Keratinocyte (primary cell): ENCODE measurements at regions not wholly inside any gene's neighbourhood (a gene's known extent, or its start where the extent isn't known, plus 50 kb on each side); places are given as distances from the start of the nearest gene placed in this dataset.

Experiments
- DNase-seq: peaks from one replicate; pipeline ENCODE4 v3.0.0-alpha.2; 2011; ENCODE audit warnings: low read depth, missing footprints, low spot score
- FAIRE-seq: peaks from 2 replicates; lab custom pipeline; 2011; peaks lifted over from hg19 to GRCh38; lab: Jason Lieb, UNC
- H2AFZ ChIP-seq: 2 replicates; pipeline ENCODE4 v1.6.0; 2012; ENCODE audit warnings: low read length, control low read depth, inconsistent platforms; ENCODE audit not compliant: control insufficient read depth
- H3K27ac ChIP-seq: 2 replicates; pipeline ENCODE4 v1.5.1; 2011; ENCODE audit warnings: low read length; ENCODE audit not compliant: control insufficient read depth, insufficient read depth
- H3K27me3 ChIP-seq: 3 replicates; pipeline ENCODE4 v1.6.0; 2011; ENCODE audit warnings: low read length; ENCODE audit not compliant: control insufficient read depth, insufficient read depth; ENCODE audit errors: extremely low read depth
- H3K36me3 ChIP-seq, 2 experiments: 2 replicates in 1 of 2; 3 replicates in 1 of 2; pipeline ENCODE4 v1.5.1; 2011; ENCODE audit warnings: low read length in 2 of 2, mild to moderate bottlenecking in 1 of 2; ENCODE audit not compliant: control insufficient read depth in 2 of 2, insufficient read depth in 2 of 2; ENCODE audit errors: extremely low read depth in 1 of 2
- H3K4me1 ChIP-seq: 3 replicates; pipeline ENCODE4 v1.5.1; 2011; ENCODE audit warnings: low read length; ENCODE audit not compliant: control insufficient read depth, insufficient read depth; ENCODE audit errors: extremely low read depth
- H3K4me2 ChIP-seq: 3 replicates; pipeline ENCODE4 v1.6.0; 2011; ENCODE audit warnings: low read depth, low read length; ENCODE audit not compliant: control insufficient read depth, insufficient read depth; ENCODE audit errors: extremely low read depth
- H3K4me3 ChIP-seq, 3 experiments: fragments of 200-600 bp in 1 of 3; sonication (generic) in 1 of 3; 2 replicates in 2 of 3; 3 replicates in 1 of 3; pipeline ENCODE4 v1.5.1; 2011 to 2016; ENCODE audit warnings: low read length in 3 of 3, mild to moderate bottlenecking in 3 of 3, control low read depth in 2 of 3, inconsistent platforms in 1 of 3, low read depth in 1 of 3, mixed read lengths in 1 of 3, mixed run types in 1 of 3, moderate library complexity in 1 of 3; ENCODE audit not compliant: control insufficient read depth in 2 of 3, insufficient read depth in 2 of 3; ENCODE audit errors: extremely low read depth in 1 of 3
- H3K79me2 ChIP-seq: 2 replicates; pipeline ENCODE4 v1.6.0; 2012; ENCODE audit warnings: low read length; ENCODE audit not compliant: control insufficient read depth, insufficient read depth
- H3K9ac ChIP-seq: 3 replicates; pipeline ENCODE4 v1.6.0; 2011; ENCODE audit warnings: low read length; ENCODE audit not compliant: control insufficient read depth, insufficient read depth; ENCODE audit errors: extremely low read depth
- H3K9me1 ChIP-seq: 3 replicates; pipeline ENCODE4 v1.6.0; 2011; ENCODE audit warnings: low read length; ENCODE audit not compliant: control insufficient read depth, insufficient read depth; ENCODE audit errors: extremely low read depth
- H3K9me3 ChIP-seq: 2 replicates; pipeline ENCODE4 v1.5.1; 2012; ENCODE audit warnings: low read depth, low read length; ENCODE audit not compliant: control insufficient read depth
- H4K20me1 ChIP-seq: 3 replicates; pipeline ENCODE4 v1.6.0; 2011; ENCODE audit warnings: low read length; ENCODE audit not compliant: control insufficient read depth, insufficient read depth; ENCODE audit errors: extremely low read depth
- EZH2 ChIP-seq: IDR thresholded peaks from one replicate; pipeline ENCODE4 v1.6.1; 2012; ENCODE audit warnings: inconsistent platforms, mild to moderate bottlenecking, low read length, moderate library complexity
- dilution Hi-C: fragments of 300-500 bp; cut with MboI; formaldehyde crosslinking; loops from one replicate; pipeline ENCODE4 v1.7.0; 2020; ENCODE audit warnings: low sequenced_read_pairs; ENCODE audit not compliant: extremely low pct_ligation_motif_present
- TF ChIP-seq, protein P1 (sequence below), 3 experiments: IDR thresholded peaks in 1 of 3; conservative IDR thresholded peaks in 1 of 3; optimal IDR thresholded peaks in 1 of 3; 2 replicates in 2 of 3; 3 replicates in 1 of 3; pipeline versions ENCODE3 to v1.5.1; 2011; ENCODE audit warnings: low read length in 3 of 3, mild to moderate bottlenecking in 3 of 3, moderate library complexity in 2 of 3, control low read depth in 1 of 3, inconsistent platforms in 1 of 3; ENCODE audit not compliant: insufficient read depth in 2 of 3; ENCODE audit errors: extremely low read depth in 1 of 3

DNA sequence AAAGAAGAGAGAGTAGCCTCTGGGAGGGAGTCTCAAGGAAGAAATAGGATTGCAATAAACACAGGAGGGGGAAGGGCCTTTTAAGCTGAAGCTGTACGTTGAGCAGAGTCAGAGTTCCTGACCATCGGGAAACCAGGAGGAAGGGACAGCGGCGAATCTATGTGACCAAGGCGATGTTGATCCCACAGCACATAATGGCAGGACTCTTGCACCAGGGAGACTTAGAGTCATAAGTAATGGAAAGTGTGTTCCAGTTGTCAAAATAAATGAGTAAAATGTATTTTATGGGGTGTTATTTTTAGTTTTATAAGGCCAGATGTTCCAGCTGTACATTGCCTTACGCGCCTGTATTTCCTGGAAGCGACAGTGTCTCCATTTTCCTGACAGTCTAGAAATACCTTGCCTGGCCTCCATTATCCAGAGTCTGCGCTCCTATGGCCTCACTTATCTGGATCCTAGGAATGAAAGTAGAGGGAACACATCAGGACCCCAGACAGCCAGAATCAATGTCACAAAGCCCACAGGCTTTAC is 152.8 kb upstream of the COPS8 start:
- no peak overlapping the region for H3K4me3 ChIP-seq
- H3K27me3 ChIP-seq = peaks cover 4% of the 10 kb centered on the region
- no peak overlapping the region for H3K27ac ChIP-seq
- no peak overlapping the region for H3K4me2 ChIP-seq
- TF ChIP-seq, protein P1, sequence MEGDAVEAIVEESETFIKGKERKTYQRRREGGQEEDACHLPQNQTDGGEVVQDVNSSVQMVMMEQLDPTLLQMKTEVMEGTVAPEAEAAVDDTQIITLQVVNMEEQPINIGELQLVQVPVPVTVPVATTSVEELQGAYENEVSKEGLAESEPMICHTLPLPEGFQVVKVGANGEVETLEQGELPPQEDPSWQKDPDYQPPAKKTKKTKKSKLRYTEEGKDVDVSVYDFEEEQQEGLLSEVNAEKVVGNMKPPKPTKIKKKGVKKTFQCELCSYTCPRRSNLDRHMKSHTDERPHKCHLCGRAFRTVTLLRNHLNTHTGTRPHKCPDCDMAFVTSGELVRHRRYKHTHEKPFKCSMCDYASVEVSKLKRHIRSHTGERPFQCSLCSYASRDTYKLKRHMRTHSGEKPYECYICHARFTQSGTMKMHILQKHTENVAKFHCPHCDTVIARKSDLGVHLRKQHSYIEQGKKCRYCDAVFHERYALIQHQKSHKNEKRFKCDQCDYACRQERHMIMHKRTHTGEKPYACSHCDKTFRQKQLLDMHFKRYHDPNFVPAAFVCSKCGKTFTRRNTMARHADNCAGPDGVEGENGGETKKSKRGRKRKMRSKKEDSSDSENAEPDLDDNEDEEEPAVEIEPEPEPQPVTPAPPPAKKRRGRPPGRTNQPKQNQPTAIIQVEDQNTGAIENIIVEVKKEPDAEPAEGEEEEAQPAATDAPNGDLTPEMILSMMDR (optimal IDR thresholded peaks at IDR 0.05 in 1 of 3, IDR thresholded peaks at IDR 0.05 in 1 of 3, conservative IDR thresholded peaks at IDR 0.05 in 1 of 3; ENCODE audit: extremely low read depth in 1 of 3, insufficient read depth in 2 of 3, low read length in 3 of 3) = no peak
- no peak for TF ChIP-seq EZH2
- dilution Hi-C loops = no loop called here
- no peaks in the 10 kb centered on the region for H3K9me3 ChIP-seq
- H3K4me1 ChIP-seq = no peaks in the 10 kb centered on the region
- no peaks in the 10 kb centered on the region for H3K9me1 ChIP-seq
- no peak overlapping the region for H3K9ac ChIP-seq
- no peak overlapping the region for H2AFZ ChIP-seq
- no peaks in the 10 kb centered on the region for H3K79me2 ChIP-seq
- no peaks in the 10 kb centered on the region for H4K20me1 ChIP-seq
- H3K36me3 ChIP-seq = no peaks in the 10 kb centered on the region
- DNase-seq = no peak
- FAIRE-seq = no peak

DNA sequence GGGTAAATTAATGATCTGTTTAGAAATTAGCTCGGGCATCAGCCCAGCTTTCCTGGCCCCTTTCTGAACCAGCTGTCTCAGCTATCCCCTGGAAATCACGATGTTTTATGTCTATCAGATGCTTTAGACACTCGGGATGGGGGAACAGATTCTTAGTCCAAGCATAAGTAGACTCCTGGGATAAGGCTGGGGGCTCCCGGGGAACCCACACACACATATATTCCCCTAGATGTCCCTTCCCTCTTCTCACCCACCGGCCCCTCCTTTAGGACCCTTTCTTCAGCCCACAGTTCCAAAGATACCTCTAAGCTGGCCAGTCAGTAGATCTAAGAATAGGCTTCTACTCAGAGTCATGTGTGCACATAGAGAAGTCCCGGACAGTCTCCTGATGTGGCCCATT is 151.5 kb upstream of the COPS8 start:
- Histone ChIP-seq H3K9me1 (no peaks in the 10 kb centered on the region), H3K9me3 (no peaks in the 10 kb centered on the region), H3K9ac (no peak overlapping the region), H3K27me3 (peaks cover 4% of the 10 kb centered on the region), H3K79me2 (no peaks in the 10 kb centered on the region), H3K4me3 (no peak overlapping the region), H4K20me1 (no peaks in the 10 kb centered on the region), H3K4me1 (no peaks in the 10 kb centered on the region), H3K4me2 (no peak overlapping the region), H3K27ac (no peak overlapping the region), H3K36me3 (no peaks in the 10 kb centered on the region), H2AFZ (no peak overlapping the region)
- TF ChIP-seq, protein P1 (optimal IDR thresholded peaks at IDR 0.05 in 1 of 3, IDR thresholded peaks at IDR 0.05 in 1 of 3, conservative IDR thresholded peaks at IDR 0.05 in 1 of 3; ENCODE audit: extremely low read depth in 1 of 3, insufficient read depth in 2 of 3, low read length in 3 of 3) = no peak
- TF ChIP-seq EZH2 = no peak
- dilution Hi-C loops = no loop called here
- FAIRE-seq (no peak), DNase-seq (no peak)
